ENCODE measurements at regions not wholly inside any gene's neighbourhood (a gene's known extent, or its start where the extent isn't known, plus 50 kb on each side); places are given as distances from the start of the nearest gene placed in this dataset.

DNA sequence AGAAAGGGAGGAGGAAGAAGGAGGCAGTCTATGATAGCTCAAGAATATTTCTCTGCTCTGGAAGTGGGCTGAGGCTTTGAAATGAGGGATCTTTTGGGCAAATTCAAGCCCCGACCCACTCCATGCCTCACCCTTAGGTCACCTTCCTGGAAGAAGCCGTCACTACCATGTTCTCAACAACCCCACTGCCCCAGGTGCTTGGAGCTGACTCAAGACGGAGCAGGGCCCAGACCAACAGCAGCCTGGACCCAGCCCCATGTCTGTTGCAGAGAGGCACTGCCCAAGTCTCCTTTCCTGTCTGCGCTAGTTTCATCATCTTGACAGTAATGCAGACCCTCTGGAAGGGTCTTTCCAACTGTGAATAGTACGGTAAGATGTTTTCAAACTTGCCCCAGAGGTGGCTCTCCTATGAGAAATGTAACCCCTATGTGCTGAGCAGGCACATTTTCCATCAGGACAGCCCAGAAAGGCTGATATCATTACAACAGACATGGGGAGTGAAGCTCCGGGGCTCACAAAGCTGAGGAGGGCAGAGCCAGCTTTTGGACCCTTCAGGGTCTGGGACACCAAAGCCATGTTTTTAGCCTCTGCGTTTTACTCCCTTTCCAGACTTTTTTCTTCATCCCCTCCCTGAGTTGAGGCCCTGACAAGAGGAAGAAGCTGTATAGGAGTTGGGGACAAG, 128.2 kb upstream of the LARP1 start:
- intact Hi-C loops (cut with micrococcal nuclease; ENCODE audit: unreplicated experiment) = no loop called here
- no peaks in the 10 kb centered on the region for H3K79me2 ChIP-seq (ENCODE audit: insufficient read depth, low read length)
- H3K9me3 ChIP-seq (ENCODE audit: low read length) = no peaks in the 10 kb centered on the region
- H4K20me1 ChIP-seq (ENCODE audit: insufficient read depth, low read length) = no peaks in the 10 kb centered on the region
- H3K9ac ChIP-seq (ENCODE audit: insufficient read depth, low read depth, low read length) = no peak overlapping the region
- in situ Hi-C loops (cut with HindIII; ENCODE audit: extremely low pct_ligation_motif_present, low pct_unique_long_range_greater_than_20kb) = loop anchor here (10.0 kb wide), 1 partner anchor 652 kb away; no protein-coding TSS in a partner anchor
- 11% methylated on average over 3 of the region's 7 CpGs for WGBS (ENCODE audit: low lambda C conversion rate)
- H3K4me2 ChIP-seq (ENCODE audit: low read depth, low read length) = no peak overlapping the region
- peaks cover 0 to 17% of the 10 kb centered on the region in 2 experiments; a peak in 2 of 5 replicates for H3K27me3 ChIP-seq (ENCODE audit: control insufficient read depth in 1 of 2, insufficient read depth in 2 of 2, low read length in 2 of 2)
- BruUV-seq (replicated peaks) = no TSS peak
- H2AFZ ChIP-seq (ENCODE audit: low read length) = no peak overlapping the region
- FAIRE-seq (no peak), DNase-seq (ENCODE audit: low spot score) (no peak), ATAC-seq (no peak)
- CTCF ChIA-PET (ENCODE audit: low intra/inter-chr PET ratio, low total read pairs) = no interaction called here
- POLR2A ChIA-PET = interaction anchor here (0.7 kb wide), 1 partner anchor 541 kb away, joined by 3 read pairs; no protein-coding TSS in a partner anchor
- no peak overlapping the region for H3K4me3 ChIP-seq (replicated peaks in 1 of 3; ENCODE audit: insufficient read depth in 1 of 3, low read depth in 2 of 3, low read length in 3 of 3)
- H3K27ac ChIP-seq (ENCODE audit: extremely low read length, insufficient read depth, low read length) = no peak overlapping the region
- no peaks in the 10 kb centered on the region for H3K4me1 ChIP-seq (ENCODE audit: insufficient read depth, low read length)
- no peaks in the 10 kb centered on the region for H3K36me3 ChIP-seq (replicated peaks in 1 of 2; ENCODE audit: control insufficient read depth in 1 of 2, insufficient read depth in 2 of 2, low read length in 2 of 2)
- TF ChIP-seq KLF9 (CRISPR knock-in tag; IDR thresholded peaks at IDR 0.05; ENCODE audit: low read depth) (no peak), MAFK (conservative IDR thresholded peaks at IDR 0.05 in 1 of 2, IDR thresholded peaks at IDR 0.05 in 1 of 2; ENCODE audit: low read length in 2 of 2) (peak; percentile 79 to 87), ZNF619 (CRISPR knock-in tag; IDR thresholded peaks at IDR 0.05) (no peak), FOXJ3 (CRISPR knock-in tag; IDR thresholded peaks at IDR 0.05; ENCODE audit: borderline replicate concordance) (no peak), ZNF629 (CRISPR knock-in tag; conservative IDR thresholded peaks at IDR 0.05) (no peak), ZNF292 (CRISPR knock-in tag; IDR thresholded peaks at IDR 0.05; ENCODE audit: borderline replicate concordance, low read depth) (no peak), MAFF (IDR thresholded peaks at IDR 0.05; ENCODE audit: low read depth, low read length) (peak; percentile 64), ZNF569 (CRISPR knock-in tag; IDR thresholded peaks at IDR 0.05; ENCODE audit: borderline replicate concordance) (no peak), EHMT2 (IDR thresholded peaks at IDR 0.05; ENCODE audit: borderline replicate concordance, low read depth, low read length) (no peak)
- TF ChIP-seq, protein P1, sequence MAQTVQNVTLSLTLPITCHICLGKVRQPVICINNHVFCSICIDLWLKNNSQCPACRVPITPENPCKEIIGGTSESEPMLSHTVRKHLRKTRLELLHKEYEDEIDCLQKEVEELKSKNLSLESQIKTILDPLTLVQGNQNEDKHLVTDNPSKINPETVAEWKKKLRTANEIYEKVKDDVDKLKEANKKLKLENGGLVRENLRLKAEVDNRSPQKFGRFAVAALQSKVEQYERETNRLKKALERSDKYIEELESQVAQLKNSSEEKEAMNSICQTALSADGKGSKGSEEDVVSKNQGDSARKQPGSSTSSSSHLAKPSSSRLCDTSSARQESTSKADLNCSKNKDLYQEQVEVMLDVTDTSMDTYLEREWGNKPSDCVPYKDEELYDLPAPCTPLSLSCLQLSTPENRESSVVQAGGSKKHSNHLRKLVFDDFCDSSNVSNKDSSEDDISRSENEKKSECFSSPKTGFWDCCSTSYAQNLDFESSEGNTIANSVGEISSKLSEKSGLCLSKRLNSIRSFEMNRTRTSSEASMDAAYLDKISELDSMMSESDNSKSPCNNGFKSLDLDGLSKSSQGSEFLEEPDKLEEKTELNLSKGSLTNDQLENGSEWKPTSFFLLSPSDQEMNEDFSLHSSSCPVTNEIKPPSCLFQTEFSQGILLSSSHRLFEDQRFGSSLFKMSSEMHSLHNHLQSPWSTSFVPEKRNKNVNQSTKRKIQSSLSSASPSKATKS (CRISPR knock-in tag; IDR thresholded peaks at IDR 0.05) = no peak
- TF ChIP-seq, protein P2, sequence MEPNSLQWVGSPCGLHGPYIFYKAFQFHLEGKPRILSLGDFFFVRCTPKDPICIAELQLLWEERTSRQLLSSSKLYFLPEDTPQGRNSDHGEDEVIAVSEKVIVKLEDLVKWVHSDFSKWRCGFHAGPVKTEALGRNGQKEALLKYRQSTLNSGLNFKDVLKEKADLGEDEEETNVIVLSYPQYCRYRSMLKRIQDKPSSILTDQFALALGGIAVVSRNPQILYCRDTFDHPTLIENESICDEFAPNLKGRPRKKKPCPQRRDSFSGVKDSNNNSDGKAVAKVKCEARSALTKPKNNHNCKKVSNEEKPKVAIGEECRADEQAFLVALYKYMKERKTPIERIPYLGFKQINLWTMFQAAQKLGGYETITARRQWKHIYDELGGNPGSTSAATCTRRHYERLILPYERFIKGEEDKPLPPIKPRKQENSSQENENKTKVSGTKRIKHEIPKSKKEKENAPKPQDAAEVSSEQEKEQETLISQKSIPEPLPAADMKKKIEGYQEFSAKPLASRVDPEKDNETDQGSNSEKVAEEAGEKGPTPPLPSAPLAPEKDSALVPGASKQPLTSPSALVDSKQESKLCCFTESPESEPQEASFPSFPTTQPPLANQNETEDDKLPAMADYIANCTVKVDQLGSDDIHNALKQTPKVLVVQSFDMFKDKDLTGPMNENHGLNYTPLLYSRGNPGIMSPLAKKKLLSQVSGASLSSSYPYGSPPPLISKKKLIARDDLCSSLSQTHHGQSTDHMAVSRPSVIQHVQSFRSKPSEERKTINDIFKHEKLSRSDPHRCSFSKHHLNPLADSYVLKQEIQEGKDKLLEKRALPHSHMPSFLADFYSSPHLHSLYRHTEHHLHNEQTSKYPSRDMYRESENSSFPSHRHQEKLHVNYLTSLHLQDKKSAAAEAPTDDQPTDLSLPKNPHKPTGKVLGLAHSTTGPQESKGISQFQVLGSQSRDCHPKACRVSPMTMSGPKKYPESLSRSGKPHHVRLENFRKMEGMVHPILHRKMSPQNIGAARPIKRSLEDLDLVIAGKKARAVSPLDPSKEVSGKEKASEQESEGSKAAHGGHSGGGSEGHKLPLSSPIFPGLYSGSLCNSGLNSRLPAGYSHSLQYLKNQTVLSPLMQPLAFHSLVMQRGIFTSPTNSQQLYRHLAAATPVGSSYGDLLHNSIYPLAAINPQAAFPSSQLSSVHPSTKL (CRISPR knock-in tag; IDR thresholded peaks at IDR 0.05) = no peak
- TF ChIP-seq, protein P3, sequence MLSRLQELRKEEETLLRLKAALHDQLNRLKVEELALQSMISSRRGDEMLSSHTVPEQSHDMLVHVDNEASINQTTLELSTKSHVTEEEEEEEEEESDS (CRISPR knock-in tag; IDR thresholded peaks at IDR 0.05; ENCODE audit: borderline replicate concordance) = no peak
